HuH-7 (cell line): ENCODE measurements at regions not wholly inside any gene's neighbourhood (a gene's known extent, or its start where the extent isn't known, plus 50 kb on each side); places are given as distances from the start of the nearest gene placed in this dataset.

Experiments
- DNase-seq: peaks from one replicate; pipeline ENCODE4 v3.0.0; 2011; ENCODE audit warnings: low spot score

GRCh38 chr2:120477198-120477597, 131.3 kb downstream of the INHBB start:
- DNase-seq = no peak

- no peak for DNase-seq
Observed at GRCh38 chr2:120477831-120478481, 132.0 kb downstream of the INHBB start.

- no peak for DNase-seq
Observed at GRCh38 chr2:120480346-120480902, 134.5 kb downstream of the INHBB start.

GRCh38 chr2:120480903-120481445, 135.0 kb downstream of the INHBB start:
- DNase-seq = no peak

GRCh38 chr2:120481446-120482194, 135.7 kb downstream of the INHBB start:
- no peak for DNase-seq

- no peak for DNase-seq
Observed at GRCh38 chr2:120482334-120482733, 136.4 kb downstream of the INHBB start.

GRCh38 chr2:120483355-120483754, 137.4 kb downstream of the INHBB start:
- DNase-seq = no peak

GRCh38 chr2:120485096-120485495, 139.2 kb downstream of the INHBB start:
- DNase-seq = no peak

GRCh38 chr2:120486441-120486840, 140.5 kb downstream of the INHBB start:
- DNase-seq = no peak

GRCh38 chr2:120486946-120487345, 141.0 kb downstream of the INHBB start:
- no peak for DNase-seq

- DNase-seq = no peak
Observed at GRCh38 chr2:120488531-120488930, 142.6 kb downstream of the INHBB start.

- no peak for DNase-seq
Observed at GRCh38 chr2:120489023-120489422, 143.1 kb downstream of the INHBB start.

GRCh38 chr2:120490091-120490798, 144.3 kb downstream of the INHBB start:
- DNase-seq = no peak

GRCh38 chr2:120491111-120491625, 145.2 kb downstream of the INHBB start:
- DNase-seq = no peak

GRCh38 chr2:120493231-120493630, 147.3 kb downstream of the INHBB start:
- no peak for DNase-seq

- DNase-seq = no peak
Observed at GRCh38 chr2:120494446-120494845, 148.5 kb downstream of the INHBB start.

GRCh38 chr2:120495586-120495985, 149.7 kb downstream of the INHBB start:
- DNase-seq = no peak

GRCh38 chr2:120496235-120496634, 150.3 kb downstream of the INHBB start:
- DNase-seq = no peak

GRCh38 chr2:120496759-120497158, 150.8 kb downstream of the INHBB start:
- DNase-seq = no peak

- no peak for DNase-seq
Observed at GRCh38 chr2:120497261-120497977, 151.5 kb downstream of the INHBB start.

GRCh38 chr2:120498121-120498520, 152.2 kb downstream of the INHBB start:
- no peak for DNase-seq
